ENCODE measurements at regions not wholly inside any gene's neighbourhood (a gene's known extent, or its start where the extent isn't known, plus 50 kb on each side); places are given as distances from the start of the nearest gene placed in this dataset.
A peak's percentile ranks its signal among the peaks of the same experiment; 100 is the strongest.

- no peak for DNase-seq (ENCODE audit: low read depth in 2 of 2)
These were observed 975.2 kb upstream of the GHITM start for GRCh38 chr10:83164156-83164555.

- no peak for DNase-seq (ENCODE audit: low read depth in 2 of 2)
These were observed 974.0 kb upstream of the GHITM start for GRCh38 chr10:83165265-83165664.

DNA sequence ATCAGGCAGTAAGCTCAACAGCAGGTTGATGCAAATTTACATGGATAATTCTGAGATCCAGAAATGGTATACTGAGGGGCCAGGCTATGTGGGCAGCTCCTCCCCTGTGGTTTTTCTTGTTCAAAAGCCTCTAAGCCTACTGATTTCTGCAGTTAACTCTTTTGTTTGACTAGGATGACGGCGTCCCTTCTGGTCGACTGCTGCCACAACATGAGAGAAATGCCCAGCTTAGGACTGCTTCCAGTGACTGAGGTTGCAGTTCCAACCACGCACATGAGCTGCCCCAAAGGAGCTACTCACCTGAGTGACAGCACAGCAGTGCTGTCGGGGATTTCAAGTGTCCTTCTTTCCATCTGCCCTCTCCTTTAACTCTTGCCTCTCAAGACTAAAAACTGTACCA lies 973.0 kb upstream of the GHITM start:
- DNase-seq (ENCODE audit: low read depth in 2 of 2) = no peak

DNA sequence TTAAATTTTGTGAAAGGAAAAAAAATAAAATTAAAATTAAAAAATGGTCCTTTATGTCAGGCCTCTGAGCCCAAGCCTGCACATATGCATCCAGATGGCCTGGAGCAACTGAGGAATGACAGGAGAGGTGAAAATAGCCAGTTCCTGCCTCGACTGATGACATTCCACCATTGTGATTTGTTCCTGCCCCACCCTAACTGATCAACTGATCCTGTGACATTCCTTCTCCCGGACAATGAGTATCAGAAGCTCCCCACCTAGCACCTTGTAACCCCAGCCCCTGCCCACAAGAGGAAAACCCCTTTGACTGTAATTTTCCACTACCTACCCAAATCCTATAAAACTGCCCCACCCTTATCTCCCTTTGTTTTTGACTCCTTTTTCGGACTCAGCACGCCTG lies 972.2 kb upstream of the GHITM start:
- DNase-seq (ENCODE audit: low read depth in 2 of 2) = no peak

DNA sequence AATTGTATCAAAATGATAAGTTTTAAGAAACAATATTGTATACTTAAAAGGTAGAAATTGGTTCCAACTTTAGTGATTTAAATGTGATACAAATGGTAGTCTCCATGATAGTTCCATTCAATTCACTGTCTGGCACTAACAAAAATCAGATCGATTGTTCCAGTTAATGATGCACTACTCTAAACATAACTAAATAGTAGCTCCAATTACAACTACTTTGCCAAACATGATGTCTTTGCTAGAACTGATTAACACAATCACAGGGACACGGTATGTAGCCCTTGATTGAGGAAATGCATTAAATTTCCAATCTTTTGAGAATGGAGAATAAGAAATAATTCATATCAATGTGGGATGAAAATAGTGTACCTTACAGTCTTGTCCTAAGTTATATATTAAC lies 962.4 kb upstream of the GHITM start:
- DNase-seq (ENCODE audit: low read depth in 2 of 2) = no peak

GRCh38 chr10:83178526-83178925 lies 960.8 kb upstream of the GHITM start:
- DNase-seq (ENCODE audit: low read depth in 2 of 2) = no peak

GRCh38 chr10:83179371-83179770 lies 959.9 kb upstream of the GHITM start:
- DNase-seq (ENCODE audit: low read depth in 2 of 2) = no peak

DNA sequence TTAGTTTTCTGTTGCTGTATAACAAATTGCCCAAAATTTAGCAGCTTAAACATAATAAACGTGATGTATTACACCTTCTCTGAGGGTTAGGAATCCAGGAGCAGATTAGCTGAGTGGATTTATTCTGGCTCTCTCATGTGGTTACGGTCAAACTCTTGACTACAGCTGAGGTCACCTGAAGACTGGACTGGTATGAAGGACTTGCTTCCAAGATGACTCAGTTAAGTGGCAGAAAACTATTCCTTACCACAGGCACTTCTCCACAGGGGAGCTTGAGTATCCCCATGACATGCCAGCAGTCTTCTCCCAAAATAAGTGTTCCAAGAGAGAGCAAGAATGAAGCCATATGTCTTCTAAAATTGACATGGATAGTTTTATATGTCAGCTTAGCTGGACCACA lies 957.2 kb upstream of the GHITM start:
- no peak for DNase-seq (ENCODE audit: low read depth in 2 of 2)

- no peak for DNase-seq (ENCODE audit: low read depth in 2 of 2)
These were observed 954.7 kb upstream of the GHITM start for GRCh38 chr10:83184641-83185040.

- DNase-seq (ENCODE audit: low read depth in 2 of 2) = no peak
These were observed 948.7 kb upstream of the GHITM start for GRCh38 chr10:83190614-83191013.

DNA sequence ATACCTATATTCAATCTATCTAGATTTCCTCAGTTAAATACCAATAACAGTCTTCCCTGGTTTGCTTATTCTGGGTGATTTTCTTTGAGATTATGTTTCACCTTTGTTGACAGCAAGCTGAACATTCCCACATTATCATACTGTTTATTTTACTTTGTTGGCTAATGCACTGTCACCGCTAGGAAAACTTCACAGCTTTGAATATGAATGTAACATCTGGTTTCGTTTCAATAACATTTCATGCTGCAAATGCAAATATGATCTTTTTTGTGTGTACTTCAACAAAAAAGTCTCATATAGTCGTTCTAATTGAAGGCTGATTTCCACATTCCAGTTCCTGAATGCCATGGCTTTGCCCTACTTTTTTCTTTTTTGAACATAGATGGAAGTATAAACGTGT lies 946.3 kb upstream of the GHITM start:
- no peak for DNase-seq (ENCODE audit: low read depth in 2 of 2)

DNA sequence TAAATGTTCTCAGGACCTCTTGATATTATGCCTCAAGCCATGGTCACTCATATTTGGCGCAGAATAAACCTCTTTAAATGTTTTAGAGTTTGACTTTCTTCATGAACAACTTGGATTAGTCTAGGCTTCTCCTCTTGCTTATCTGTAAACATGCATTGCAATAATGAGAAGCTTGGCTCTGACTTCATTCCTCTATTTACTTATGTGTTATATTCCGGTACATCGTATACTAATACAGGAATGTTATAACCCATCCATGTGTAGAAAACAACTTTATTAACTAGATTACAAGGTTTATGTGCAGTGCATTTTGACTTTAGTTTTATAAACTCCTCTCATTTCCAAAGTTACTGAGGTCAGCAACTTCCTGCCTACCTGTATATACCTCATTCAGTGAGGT lies 944.3 kb upstream of the GHITM start:
- DNase-seq (ENCODE audit: low read depth in 2 of 2) = no peak

- no peak for DNase-seq (ENCODE audit: low read depth in 2 of 2)
These were observed 939.9 kb upstream of the GHITM start for GRCh38 chr10:83199374-83199773.

DNA sequence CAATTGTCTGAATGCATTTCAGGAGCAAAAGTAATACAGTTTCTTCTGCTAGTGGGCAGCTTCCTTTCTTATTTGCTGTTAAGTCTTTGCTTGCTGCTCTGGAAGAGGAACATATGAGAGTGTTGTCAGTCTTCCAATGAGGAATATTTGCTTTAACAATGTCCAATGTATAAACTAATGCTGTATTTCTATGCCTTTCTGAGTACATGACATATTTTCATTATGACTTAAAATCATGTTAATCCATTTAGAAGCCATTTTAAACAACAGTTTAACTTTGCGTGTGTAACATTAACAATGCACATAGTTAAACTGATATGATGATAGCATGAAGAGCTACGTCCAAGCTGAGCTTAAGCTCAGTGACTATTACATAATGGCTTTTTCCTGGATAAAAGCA lies 933.4 kb upstream of the GHITM start:
- DNase-seq (ENCODE audit: low read depth in 2 of 2) = no peak

DNA sequence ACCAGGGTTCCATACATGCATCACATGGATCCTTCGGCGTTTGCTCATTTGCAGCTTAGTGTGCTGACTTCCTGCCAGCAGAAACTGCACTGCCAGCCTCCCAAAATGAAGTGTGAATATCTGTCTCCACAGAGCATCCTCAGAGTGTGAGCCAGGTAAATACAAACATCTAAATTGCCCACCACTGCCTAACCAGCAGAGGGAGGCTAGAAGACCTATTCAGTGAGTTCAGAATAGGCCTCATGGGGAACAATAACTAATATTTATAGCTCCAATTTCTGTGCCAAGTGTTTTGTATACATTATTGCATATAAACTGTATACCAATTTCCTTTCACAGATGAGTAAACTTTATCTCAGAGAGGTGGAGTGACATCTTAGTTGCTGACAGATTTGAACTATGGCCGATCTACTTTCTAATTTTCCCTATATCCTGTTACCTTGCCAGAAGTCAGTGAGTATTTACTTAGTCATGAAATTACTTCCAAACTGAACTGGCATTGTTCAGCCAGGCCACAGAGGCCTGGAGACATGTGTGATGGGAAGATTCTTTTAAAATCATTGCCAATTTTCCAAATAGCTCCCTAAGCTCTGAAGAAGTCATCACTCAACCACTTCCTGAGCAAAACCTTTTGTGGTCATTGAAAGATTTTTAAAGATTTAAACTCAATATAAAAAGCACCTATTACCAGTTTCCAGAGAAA lies 926.5 kb upstream of the GHITM start:
- peak; percentile 70 to 75 for DNase-seq (ENCODE audit: low read depth in 2 of 2)

GRCh38 chr10:83214136-83214535 lies 925.2 kb upstream of the GHITM start:
- no peak for DNase-seq (ENCODE audit: low read depth in 2 of 2)

DNA sequence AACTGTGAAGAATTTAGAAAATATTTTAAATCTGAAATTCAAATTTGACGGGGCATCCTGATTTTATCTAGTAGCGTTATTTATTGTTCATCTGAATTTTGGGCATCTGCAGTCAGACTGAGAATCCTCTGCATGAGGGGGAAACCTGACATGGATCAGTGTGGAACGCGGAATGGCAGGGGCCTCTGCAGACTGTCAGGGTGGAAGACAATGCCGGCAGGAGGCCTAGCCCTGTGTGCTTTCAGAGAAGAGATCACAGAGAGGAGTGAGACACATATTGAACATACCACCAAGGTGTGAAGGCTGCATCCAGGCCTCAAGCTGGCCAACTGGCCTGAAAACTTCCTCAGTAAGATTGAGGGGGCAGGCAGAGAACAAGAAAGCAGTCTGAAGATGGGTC lies 921.1 kb upstream of the GHITM start:
- DNase-seq (ENCODE audit: low read depth in 2 of 2) = no peak

GRCh38 chr10:83222300-83222699 lies 917.0 kb upstream of the GHITM start:
- DNase-seq (ENCODE audit: low read depth in 2 of 2) = no peak

DNA sequence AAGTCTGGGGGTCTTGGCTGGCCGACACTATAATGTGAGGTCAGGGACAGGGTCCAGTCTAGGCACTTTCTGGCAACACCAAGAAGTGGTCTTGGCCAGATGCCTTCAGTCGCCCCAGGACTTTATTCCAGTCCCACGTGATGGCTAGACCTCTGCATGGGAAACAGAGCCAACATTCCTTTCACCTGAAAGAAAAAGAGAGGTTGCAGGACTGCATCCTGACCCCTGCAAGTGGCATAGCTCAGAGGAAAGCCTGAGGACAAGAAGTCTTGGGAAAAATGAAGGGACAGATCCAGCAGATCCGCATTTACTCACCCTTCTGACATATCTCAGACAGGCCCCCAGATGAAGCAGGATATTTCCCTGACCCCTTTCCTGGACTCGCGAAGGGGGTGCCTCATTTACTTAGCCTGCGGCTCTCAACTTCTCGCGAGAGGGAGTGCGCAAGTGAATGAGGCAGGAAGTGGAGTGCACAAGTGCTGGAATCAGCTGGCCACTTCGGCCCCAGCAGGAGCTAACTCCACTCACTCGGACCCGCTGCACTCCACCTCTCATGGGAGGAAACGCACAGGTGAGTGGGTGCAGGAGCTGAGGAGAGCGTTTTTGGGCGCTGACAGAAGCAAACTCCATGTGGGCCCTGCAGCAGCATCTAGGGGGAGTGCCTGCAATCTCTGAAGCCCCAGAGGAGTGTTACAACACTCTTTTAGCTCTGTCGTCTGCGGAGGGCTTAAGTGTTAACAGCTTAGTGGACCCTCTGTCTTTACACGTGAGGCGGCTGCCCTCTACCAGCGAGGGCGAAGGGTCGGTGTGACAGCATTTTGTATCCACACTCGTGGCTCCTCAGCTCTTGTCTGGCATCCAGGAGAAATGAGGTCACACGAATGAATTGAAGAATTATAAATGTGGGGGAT lies 916.2 kb upstream of the GHITM start:
- DNase-seq (ENCODE audit: low read depth in 2 of 2) = no peak

DNA sequence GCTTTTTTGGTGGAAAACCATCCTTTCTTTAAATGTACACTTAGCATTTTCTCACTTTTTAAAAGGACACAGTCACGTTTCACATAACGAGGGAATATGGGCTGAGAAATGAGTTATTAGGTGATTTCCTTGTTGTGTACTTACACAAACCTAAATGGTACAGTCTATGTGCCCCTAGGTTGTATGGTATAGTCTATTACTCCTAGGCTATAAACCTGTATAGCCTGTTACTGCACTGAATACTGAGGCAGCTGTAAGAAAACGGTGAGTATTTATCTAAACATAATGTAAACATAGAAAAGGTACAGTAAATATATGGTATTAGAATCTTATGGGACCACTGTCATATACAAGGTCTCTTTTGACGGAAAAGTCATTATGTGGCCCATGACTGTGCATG lies 913.5 kb upstream of the GHITM start:
- DNase-seq (ENCODE audit: low read depth in 2 of 2) = no peak

DNA sequence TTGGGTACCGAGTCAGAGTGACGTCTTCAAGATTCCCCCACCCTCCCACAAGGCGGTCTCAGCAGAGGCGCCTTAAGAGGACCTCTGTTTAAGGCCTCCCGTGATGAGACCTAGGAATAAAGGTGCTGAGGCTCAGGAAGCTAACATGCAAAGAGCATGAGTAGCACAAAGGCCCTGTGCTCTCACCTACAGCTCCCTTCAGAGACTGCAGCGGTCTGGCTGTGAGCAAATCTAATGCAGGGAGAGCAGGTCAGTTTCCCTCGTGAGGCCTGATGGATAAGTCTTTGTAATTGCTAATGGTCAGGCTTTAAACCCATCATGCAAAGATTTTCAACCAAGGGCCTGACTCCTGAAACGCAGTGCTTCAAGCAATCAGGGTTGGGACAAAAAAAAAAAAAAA lies 909.3 kb upstream of the GHITM start:
- DNase-seq (ENCODE audit: low read depth in 2 of 2) = no peak

- DNase-seq (ENCODE audit: low read depth in 2 of 2) = no peak
These were observed 905.6 kb upstream of the GHITM start for GRCh38 chr10:83233691-83234090.

GRCh38 chr10:83248106-83248631 lies 891.1 kb upstream of the GHITM start:
- DNase-seq (ENCODE audit: low read depth in 2 of 2) = no peak

Measured in fibroblast of skin of left biceps (primary cell).